ENCODE measurements at regions not wholly inside any gene's neighbourhood (a gene's known extent, or its start where the extent isn't known, plus 50 kb on each side); places are given as distances from the start of the nearest gene placed in this dataset.

- TF ChIP-seq CTCF (conservative IDR thresholded peaks at IDR 0.05; ENCODE audit: low read depth in 2 of 2) (no peak), CREB1 (CRISPR knock-in tag; IDR thresholded peaks at IDR 0.05; ENCODE audit: low read depth) (no peak), POLR2AphosphoS5 (IDR thresholded peaks at IDR 0.05; ENCODE audit: low read depth) (no peak), REST (IDR thresholded peaks at IDR 0.05; ENCODE audit: unreplicated experiment) (no peak), EZH2 (IDR thresholded peaks at IDR 0.05; ENCODE audit: low read depth, unreplicated experiment) (no peak), JUNB (IDR thresholded peaks at IDR 0.05; ENCODE audit: unreplicated experiment) (no peak), NANOG (IDR thresholded peaks at IDR 0.05; ENCODE audit: borderline replicate concordance) (no peak), EZH2phosphoT487 (IDR thresholded peaks at IDR 0.05; ENCODE audit: unreplicated experiment) (no peak), ETS1 (IDR thresholded peaks at IDR 0.05) (no peak)
These were observed 276.4 kb downstream of the PDGFC start for GRCh38 chr4:156695163-156695562.

Data from GM23338 (cell line).